C1 segment of cervical spinal cord (tissue), 14 donors: ENCODE measurements at regions not wholly inside any gene's neighbourhood (a gene's known extent, or its start where the extent isn't known, plus 50 kb on each side); places are given as distances from the start of the nearest gene placed in this dataset.

Source experiments
- DNase-seq, 14 donors: peaks; one replicate each; lab custom pipeline; 2025; lab: John Stamatoyannopoulos, UW

GRCh38 chr6:144722154-144722737 is 437.1 kb downstream of the UTRN start:
- no peak for DNase-seq

DNA sequence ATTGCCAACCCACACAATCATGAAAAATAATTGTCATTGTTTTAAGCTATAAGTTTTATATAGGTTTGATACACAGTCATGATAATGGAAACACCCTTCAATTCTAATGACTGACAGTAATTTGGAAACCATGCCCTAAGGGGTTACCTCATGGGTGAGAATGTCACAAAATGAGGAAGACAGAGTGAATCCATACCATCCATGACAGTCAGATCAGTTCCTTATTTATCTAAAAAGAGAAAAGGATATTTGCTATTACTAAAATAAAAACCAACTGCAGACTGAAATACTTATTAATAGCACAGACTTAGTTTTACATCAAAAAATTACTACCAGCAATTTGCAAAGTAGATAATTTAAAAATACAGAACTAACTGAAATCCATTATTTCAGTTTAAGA is 437.8 kb downstream of the UTRN start:
- no peak for DNase-seq

DNA sequence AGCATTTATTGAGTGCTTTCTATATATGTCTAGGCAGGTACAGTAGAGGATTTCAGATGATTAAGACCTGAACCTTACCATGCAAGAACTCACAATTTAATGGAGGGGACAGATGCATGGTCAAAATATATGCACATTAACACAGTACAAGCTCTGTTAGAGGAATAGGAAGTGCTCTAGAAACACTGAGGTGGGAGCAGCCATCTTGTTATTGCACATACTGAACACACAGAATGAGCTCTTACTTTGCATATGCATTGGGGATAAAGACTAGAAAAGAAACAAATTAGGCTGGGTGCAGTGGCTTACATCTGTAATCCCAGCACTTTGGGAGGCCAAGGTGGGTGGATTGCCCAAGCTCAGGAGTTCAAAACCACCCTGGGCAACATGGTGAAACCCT is 438.3 kb downstream of the UTRN start:
- DNase-seq: no peak

DNA sequence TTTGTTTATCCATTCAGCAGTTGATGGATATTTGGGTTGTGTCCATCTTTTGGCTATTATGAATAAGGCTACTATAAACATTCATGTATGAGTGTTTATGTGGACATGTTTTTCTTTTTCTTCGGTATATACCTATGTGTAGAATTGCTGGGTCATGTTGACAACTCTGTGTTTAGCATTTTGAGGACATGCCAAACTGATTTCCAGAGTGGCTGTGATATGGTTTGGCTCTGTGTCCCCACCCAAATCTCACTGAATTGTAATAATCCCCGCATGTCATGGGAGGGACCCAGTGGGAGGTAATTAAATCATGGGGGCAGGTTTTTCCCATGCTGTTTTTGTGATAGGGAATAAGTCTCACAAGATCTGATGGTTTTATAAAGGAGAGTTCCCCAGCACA is 439.7 kb downstream of the UTRN start:
- no peak for DNase-seq

GRCh38 chr6:144725736-144726522 is 440.8 kb downstream of the UTRN start:
- DNase-seq: no peak

DNA sequence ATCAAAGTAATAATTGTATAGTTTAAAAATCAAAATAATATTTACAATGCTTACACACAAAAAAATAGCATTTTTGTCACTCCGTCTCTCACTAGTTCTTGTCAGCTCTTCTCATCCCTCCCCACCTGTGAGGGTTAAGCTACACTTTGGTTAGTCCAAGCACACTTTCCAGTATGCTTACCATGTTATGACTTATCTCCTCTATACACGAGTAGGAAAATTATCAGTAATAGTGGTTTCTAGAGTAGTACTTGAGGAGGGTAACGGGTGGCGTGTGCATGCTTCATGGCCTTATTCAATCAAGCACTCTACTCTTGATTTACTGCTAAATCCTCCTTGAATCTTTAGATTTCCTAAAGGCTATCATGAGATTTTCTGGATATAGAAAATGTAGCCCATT is 443.7 kb downstream of the UTRN start:
- no peak for DNase-seq

DNA sequence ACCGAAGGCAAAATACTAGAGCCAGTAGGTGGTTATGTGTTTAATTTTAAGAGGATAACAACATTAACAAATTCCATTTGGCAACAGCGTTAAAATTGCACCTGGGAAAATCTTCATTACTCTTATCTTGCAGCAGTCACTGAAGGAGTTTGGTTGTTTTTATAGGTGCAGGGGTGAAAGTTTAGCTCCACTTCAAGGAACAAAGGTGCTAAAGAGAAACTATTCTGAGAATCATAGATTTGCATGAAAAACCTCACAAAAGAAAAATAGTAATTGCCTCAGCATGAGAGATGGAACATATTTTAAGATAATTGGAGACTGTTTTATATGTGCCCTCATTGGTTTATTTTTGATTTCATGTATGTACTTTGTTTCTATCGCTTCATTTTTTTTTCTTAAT is 444.4 kb downstream of the UTRN start:
- no peak for DNase-seq

- no peak for DNase-seq
Measured at GRCh38 chr6:144730088-144730645, 445.0 kb downstream of the UTRN start.

DNA sequence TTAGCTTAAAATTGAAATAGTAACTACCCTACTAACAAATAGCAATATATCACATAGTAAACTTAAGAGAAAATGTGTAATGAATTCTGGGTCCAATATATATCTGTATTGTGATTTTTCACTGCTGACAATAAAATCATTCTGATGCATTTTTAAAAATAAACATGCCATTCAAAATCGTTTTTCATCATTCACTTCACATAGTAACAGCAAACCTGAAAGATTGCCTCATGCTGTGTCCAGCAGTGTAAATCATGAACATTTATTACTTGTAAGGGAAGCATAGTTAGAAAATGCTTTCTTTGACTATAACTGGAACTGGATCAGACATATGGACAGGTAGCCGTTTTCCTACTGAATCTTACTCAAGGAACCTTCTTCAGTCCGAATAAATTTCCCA is 446.1 kb downstream of the UTRN start:
- no peak for DNase-seq

DNA sequence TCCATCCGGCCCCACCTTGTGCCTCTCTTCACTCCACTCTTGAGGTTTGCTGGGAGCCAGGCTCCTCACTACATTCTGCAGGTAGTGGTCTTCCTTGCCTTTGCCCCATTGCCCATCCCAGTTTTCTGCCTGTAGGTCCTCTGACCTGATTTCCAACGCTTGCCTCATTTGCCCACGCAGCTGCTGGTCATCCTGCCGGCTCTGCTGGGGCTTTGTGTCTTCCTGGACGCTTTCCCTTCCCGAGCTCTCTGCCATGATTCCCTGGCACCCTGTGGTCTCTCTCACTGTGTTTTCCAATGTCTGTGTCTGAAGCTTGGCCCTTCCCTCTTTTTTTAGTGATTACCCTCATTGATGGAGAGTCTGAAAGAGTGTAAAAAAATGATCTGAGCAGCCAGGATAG is 451.6 kb downstream of the UTRN start:
- peak in 3 of 14 donors; percentile 3 to 28 (median 8) for DNase-seq

DNA sequence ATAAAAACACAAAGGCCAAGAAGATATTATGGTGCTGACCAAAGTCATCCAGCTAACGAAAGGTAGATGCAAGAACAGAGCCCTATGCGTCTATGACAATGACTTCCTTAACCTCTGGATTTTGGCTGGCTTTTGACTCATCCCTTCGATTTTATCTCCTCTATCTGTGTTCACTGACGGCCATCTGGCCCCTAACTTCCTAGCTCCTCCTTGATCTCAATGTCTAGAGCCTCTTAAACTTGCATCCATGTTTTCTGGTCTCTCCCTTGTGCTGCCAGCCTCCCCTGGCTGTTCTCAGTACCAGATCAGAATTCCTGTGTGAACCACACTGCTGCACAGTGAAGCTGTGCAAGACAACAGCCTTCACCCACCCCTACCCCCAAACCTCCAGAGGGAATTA is 452.9 kb downstream of the UTRN start:
- DNase-seq: no peak

DNA sequence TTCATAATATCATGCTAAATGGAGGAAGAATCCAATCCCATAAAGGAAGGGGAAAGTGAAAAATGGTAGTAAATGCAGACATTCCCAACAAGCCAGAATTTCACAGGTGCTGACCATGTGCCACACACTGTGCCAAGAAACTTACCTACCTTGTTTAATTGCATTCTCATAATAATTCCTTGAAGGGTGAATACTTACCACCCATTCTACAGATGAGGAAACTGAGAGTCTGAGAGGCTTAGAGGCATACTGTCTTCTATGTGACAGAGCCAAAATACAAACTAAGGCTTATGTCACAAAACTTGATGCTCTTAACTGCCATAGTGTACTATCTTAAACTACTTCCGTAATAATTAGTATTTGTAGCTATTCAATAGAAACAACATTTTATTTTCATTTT is 454.7 kb downstream of the UTRN start:
- DNase-seq: no peak

- DNase-seq: no peak
Measured at GRCh38 chr6:144741659-144742058, 456.5 kb downstream of the UTRN start.

- DNase-seq: no peak
Measured at GRCh38 chr6:144742779-144743178, 457.6 kb downstream of the UTRN start.

DNA sequence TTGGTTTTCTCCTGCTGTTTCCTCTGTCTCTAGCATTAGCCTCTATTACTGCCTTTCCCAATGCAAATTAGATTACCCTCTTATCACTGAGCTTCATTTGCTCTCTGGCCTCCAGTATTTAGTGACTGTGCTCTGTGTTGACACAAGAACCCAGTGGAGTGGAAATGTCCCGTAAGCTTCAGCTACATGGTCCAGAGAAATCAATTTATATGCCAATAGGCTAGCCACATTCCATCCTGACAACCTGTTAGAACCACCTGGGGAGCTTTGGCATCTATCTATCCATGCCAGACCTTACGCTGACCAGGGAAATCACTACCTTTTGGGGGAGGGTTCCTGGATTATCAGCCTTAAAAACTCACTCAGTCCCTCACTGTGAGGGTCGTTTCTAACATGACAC is 459.6 kb downstream of the UTRN start:
- no peak for DNase-seq

DNA sequence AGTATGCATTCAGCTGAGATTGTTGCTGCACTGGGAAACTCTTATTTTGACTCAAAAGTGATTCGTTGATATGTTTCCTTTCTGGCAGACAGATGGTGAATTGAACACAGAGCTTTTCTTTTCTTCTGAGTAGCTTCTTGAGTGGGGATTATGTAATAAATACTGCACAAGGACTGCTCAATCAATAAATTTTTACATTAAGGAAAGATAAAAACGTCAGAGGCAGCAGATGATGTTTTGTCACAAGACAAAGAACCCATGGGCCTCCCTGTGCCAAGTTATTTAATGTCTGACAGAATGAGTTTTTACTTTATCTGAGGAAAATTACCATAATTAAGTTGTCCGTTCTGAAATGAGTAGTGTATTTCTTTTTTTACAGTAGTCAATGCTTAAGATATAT is 460.3 kb downstream of the UTRN start:
- DNase-seq: no peak

- no peak for DNase-seq
Measured at GRCh38 chr6:144746902-144747469, 461.9 kb downstream of the UTRN start.

- no peak for DNase-seq
Measured at GRCh38 chr6:144749263-144749662, 464.1 kb downstream of the UTRN start.

GRCh38 chr6:144753023-144753705 is 468.0 kb downstream of the UTRN start:
- no peak for DNase-seq

- DNase-seq: no peak
Measured at GRCh38 chr6:144756469-144756868, 471.3 kb downstream of the UTRN start.

DNA sequence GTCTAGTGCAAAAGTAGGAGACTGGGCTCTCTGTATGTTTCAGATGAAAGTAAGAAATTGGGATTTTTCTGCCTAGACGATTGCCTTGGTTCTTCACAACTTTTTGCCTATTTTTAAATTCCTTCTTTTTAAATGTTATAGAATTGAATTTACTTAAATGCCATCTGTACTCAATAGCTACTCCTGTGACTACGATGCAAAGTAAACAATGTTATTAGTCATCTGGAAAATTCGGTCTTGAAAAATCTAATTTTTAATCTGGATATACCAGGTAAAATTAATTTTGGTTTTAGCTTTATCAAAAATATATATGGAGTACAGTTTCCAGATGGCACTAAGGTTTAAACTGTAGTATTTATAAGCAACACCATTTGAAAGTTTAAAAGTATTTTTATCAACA is 472.2 kb downstream of the UTRN start:
- no peak for DNase-seq

DNA sequence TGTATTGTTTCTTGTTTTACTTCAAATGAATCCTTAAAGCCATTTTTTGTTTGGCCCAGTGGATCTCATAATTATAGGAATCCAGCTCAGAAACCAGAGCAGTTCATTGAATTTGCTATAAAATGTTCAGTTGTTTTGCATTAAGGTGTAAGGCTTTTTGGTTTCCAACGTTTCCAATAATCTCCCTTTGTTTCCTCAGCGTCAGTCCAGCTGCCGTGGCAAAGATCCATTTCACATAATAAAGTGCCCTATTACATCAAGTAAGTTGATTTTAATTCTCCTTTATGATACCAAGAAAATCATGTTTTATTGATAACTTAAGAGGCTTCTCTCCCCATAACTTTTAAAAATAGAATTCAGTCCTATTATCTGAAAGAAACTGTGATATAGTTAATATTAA is 472.6 kb downstream of the UTRN start:
- no peak for DNase-seq
